Rectal smooth muscle tissue (tissue), 1 donor: ENCODE measurements at regions not wholly inside any gene's neighbourhood (a gene's known extent, or its start where the extent isn't known, plus 50 kb on each side); places are given as distances from the start of the nearest gene placed in this dataset.

Experiments
- H3K27ac ChIP-seq: one replicate; pipeline ENCODE4 v1.7.0; 2013; ENCODE audit warnings: low read depth, low read length, inconsistent platforms
- H3K27me3 ChIP-seq: one replicate; pipeline ENCODE4 v1.7.0; 2013; ENCODE audit warnings: low read length; ENCODE audit not compliant: control insufficient read depth, insufficient read depth
- H3K36me3 ChIP-seq: one replicate; pipeline ENCODE4 v1.7.0; 2013; ENCODE audit warnings: low read length; ENCODE audit not compliant: control insufficient read depth, insufficient read depth
- H3K4me1 ChIP-seq: one replicate; pipeline ENCODE4 v1.7.0; 2013; ENCODE audit warnings: low read length; ENCODE audit not compliant: control insufficient read depth, insufficient read depth
- H3K4me3 ChIP-seq: one replicate; pipeline ENCODE4 v1.7.0; 2013; ENCODE audit warnings: low read length
- H3K9ac ChIP-seq: one replicate; pipeline ENCODE4 v1.7.0; 2013; ENCODE audit warnings: low read length

DNA sequence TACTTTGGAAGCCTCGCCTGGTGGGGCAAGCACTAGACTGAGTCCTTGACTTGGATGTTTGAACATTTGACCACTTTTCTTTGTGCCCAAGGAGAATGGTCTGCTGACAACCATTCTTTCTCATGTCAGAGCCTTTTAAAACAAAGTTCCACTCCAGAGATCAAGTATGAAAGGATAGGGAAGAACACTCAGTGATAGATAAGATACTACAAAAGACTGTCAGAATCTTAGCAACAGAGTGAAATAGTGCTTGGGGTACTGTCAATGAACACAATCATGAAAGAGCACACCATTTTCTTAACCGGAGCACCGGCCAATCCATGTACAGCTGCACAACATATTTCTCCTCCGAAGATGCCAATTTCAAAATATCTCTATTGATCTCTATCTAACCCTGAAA is 82.8 kb upstream of the ADO start:
- H3K27me3 ChIP-seq = no peaks in the 10 kb centered on the region
- H3K36me3 ChIP-seq = no peaks in the 10 kb centered on the region
- no peak overlapping the region for H3K4me3 ChIP-seq
- no peaks in the 10 kb centered on the region for H3K4me1 ChIP-seq
- H3K27ac ChIP-seq = no peak overlapping the region
- no peak overlapping the region for H3K9ac ChIP-seq

DNA sequence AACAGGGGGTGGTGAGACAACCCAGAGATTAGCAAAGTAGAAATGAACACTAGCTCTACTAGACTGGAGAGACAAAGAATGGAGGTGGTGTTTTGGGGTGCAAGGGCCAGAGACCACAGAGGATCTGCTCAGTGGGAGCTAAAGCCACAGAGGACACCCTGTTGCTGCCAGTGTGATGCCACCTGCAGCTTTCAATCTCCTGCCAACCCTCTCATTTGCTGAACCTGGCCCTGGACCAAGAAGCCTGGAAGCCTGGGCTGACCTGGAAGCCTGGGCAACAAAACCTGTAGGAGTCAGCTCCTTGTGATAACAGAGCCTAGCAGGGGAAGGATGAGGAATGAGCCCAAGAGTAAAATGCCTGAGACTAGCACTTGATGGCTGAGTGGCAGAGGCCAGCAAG is 81.1 kb upstream of the ADO start:
- no peak overlapping the region for H3K4me3 ChIP-seq
- H3K36me3 ChIP-seq = no peaks in the 10 kb centered on the region
- no peak overlapping the region for H3K27ac ChIP-seq
- no peak overlapping the region for H3K9ac ChIP-seq
- no peaks in the 10 kb centered on the region for H3K4me1 ChIP-seq
- H3K27me3 ChIP-seq = no peaks in the 10 kb centered on the region

DNA sequence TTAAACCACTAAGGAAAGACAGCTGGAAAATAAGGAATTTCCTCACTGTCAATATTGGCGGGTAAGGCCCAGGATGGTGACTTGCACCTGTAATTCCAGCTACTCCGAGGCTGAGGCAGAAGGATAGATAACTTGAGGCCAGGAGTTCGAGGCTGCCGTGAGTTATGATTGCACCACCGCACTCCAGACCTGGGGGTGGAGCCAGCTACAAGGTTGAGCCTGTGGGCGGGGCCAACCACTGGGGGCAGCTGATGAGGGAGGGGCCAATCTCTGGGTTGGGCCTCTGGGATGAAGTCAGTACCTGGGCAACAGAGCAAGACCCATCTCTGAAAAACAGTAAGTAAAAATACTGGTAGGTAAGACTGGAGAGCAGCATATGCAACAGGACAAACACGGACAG is 80.1 kb upstream of the ADO start:
- Histone ChIP-seq H3K4me3 (no peak overlapping the region), H3K36me3 (no peaks in the 10 kb centered on the region), H3K4me1 (no peaks in the 10 kb centered on the region), H3K9ac (no peak overlapping the region), H3K27ac (no peak overlapping the region), H3K27me3 (no peaks in the 10 kb centered on the region)

DNA sequence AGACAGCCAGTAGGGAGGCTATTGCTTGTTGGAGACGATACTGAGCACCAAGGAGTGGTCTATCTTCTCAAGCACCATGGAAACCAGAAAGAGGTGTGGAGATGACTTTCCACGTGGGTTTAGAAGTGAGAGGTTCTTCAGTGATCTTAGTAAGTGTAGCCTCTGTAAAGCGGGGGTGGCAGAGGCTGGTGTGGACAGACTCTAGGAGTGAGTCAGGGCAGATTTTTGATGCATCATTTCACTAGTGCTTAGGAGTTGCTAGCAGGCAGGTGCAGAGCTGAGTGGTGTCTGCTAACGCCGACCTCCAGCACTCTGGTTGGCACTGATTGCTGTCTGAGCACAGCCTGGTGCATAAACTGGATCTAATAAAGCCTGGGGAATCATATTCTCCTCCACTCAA is 78.4 kb upstream of the ADO start:
- Histone ChIP-seq H3K9ac (no peak overlapping the region), H3K27me3 (no peaks in the 10 kb centered on the region), H3K4me3 (no peak overlapping the region), H3K27ac (no peak overlapping the region), H3K4me1 (no peaks in the 10 kb centered on the region), H3K36me3 (no peaks in the 10 kb centered on the region)

GRCh38 chr10:62726638-62727037 is 77.9 kb upstream of the ADO start:
- Histone ChIP-seq H3K9ac (no peak overlapping the region), H3K27me3 (no peaks in the 10 kb centered on the region), H3K27ac (no peak overlapping the region), H3K4me1 (no peaks in the 10 kb centered on the region), H3K4me3 (no peak overlapping the region), H3K36me3 (no peaks in the 10 kb centered on the region)

DNA sequence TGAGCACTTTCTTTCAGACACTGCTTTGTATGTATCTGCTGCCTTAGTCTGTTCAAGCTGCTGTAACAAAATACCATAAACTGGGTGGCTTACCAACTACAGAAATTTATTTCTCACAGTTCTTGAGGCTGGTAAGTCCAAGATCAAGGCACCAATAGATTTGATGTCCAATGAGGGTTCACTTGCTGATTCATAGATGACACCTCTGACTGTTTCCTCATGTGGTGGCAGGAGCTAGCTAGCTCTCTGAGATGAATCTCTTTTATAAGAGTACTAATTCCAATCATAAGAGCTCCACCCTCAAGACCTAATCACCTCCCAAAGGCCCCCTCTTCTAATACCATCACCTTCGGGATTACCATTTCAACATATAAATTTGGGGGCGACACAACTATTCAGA is 76.6 kb upstream of the ADO start:
- Histone ChIP-seq H3K4me1 (no peaks in the 10 kb centered on the region), H3K27me3 (no peaks in the 10 kb centered on the region), H3K27ac (no peak overlapping the region), H3K36me3 (no peaks in the 10 kb centered on the region), H3K9ac (no peak overlapping the region), H3K4me3 (no peak overlapping the region)

- Histone ChIP-seq H3K36me3 (no peaks in the 10 kb centered on the region), H3K9ac (no peak overlapping the region), H3K4me3 (no peak overlapping the region), H3K27ac (no peak overlapping the region), H3K4me1 (no peaks in the 10 kb centered on the region), H3K27me3 (no peaks in the 10 kb centered on the region)
Observed at GRCh38 chr10:62728479-62728878, 76.0 kb upstream of the ADO start.

GRCh38 chr10:62732841-62733653 is 71.5 kb upstream of the ADO start:
- no peaks in the 10 kb centered on the region for H3K27me3 ChIP-seq
- H3K4me3 ChIP-seq = no peak overlapping the region
- H3K36me3 ChIP-seq = no peaks in the 10 kb centered on the region
- H3K9ac ChIP-seq = no peak overlapping the region
- H3K4me1 ChIP-seq = no peaks in the 10 kb centered on the region
- no peak overlapping the region for H3K27ac ChIP-seq

- Histone ChIP-seq H3K27ac (no peak overlapping the region), H3K4me3 (no peak overlapping the region), H3K4me1 (no peaks in the 10 kb centered on the region), H3K27me3 (no peaks in the 10 kb centered on the region), H3K36me3 (no peaks in the 10 kb centered on the region), H3K9ac (no peak overlapping the region)
Observed at GRCh38 chr10:62733654-62734293, 70.7 kb upstream of the ADO start.

DNA sequence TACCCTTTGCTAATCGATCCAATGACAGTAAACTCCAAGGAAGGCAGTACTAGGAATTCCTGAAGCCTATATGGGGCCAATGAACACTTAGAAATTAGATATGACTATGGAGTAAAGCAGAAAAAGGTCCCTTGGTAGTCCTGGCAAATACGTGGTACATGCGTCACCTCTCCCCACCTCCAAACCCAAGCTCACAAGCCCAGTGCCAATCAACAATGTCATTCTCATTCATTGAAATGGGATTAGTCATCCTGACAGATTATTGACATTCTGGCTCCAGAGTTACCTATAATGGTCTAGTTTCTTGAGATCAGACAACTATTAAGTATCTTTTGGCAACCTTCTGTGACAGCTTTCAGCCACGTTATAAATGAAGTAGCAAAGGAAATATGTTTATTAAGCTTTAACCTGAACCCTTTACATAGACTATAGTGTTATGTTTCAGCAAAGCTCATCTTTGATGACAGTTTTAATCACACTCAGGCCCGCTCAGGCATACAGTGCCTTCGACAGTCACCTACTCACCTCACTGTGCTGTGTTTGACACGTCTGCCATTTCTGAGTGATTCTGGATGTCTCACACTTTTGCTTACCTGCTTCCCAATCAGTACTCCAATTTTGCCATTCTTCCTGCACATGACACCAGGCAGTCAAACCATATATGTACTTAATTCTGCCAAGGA is 69.6 kb upstream of the ADO start:
- no peak overlapping the region for H3K4me3 ChIP-seq

GRCh38 chr10:62735464-62736167 is 68.9 kb upstream of the ADO start:
- Histone ChIP-seq H3K27ac (no peak overlapping the region), H3K27me3 (no peaks in the 10 kb centered on the region), H3K4me3 (no peak overlapping the region), H3K9ac (no peak overlapping the region), H3K4me1 (no peaks in the 10 kb centered on the region), H3K36me3 (no peaks in the 10 kb centered on the region)

More for the DNA sequence above, 69.6 kb upstream of the ADO start:
- Histone ChIP-seq H3K4me1 (no peaks in the 10 kb centered on the region), H3K27ac (no peak overlapping the region), H3K27me3 (no peaks in the 10 kb centered on the region), H3K36me3 (no peaks in the 10 kb centered on the region), H3K9ac (no peak overlapping the region)

DNA sequence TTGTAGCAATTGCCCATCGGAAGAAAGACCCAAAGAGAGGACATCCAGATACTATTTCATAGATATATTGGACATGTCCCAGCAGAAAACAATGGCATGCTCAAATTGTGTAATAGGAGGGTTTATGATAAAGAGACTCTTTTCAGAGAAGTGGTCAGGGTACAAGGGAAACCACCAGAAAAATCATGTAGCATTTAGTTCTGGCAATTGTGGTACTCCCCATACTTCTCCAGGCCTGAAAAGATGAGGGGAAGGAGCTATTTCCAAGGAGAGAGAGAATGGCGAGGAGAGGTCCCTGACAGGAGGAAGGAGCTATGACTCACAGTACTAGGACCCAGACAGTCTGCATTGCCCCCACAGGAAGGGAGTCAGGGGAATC is 68.4 kb upstream of the ADO start:
- Histone ChIP-seq H3K27me3 (no peaks in the 10 kb centered on the region), H3K27ac (no peak overlapping the region), H3K4me3 (no peak overlapping the region), H3K4me1 (no peaks in the 10 kb centered on the region), H3K36me3 (no peaks in the 10 kb centered on the region), H3K9ac (no peak overlapping the region)
